ENCODE measurements at regions not wholly inside any gene's neighbourhood (a gene's known extent, or its start where the extent isn't known, plus 50 kb on each side); places are given as distances from the start of the nearest gene placed in this dataset.
"Not testable (repeated sequence)": the region's sequence is repeated elsewhere in the genome, so short reads cannot be mapped to it uniquely, and the experiment has no call there.

GRCh38 chr12:74339211-74339610 is 198.4 kb upstream of the ATXN7L3B start:
- Mint-ChIP-seq H3K4me1 (no peaks in the 10 kb centered on the region), H3K27ac (no peak overlapping the region), H3K4me3 (no peak overlapping the region), H3K36me3 (no peaks in the 10 kb centered on the region), H3K9me3 (no peaks in the 10 kb centered on the region), H3K27me3 (peaks cover 0 to 3% (median 0%) of the 10 kb centered on the region in 3 donors)
- DNase-seq (no peak), ATAC-seq (ENCODE audit: low read depth in 2 of 2) (no peak)

DNA sequence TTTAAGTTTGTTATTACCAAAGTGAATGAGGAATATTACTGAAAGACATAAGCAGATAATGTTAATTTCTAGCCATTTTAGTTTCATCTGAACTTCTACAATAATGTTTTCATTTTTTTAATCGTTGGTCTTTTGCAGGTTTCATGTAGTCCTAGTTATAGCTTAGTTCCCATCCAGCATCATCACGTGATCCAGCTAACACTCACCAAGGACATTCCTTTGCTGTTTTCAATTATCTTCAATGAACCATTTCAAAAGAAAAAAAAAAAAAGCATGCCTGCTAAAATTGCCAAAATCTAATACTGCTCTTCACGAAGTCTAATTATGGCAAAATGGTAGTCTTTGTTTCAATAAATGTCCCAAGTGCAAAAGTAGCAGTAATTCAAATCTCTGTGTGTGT is 187.7 kb upstream of the ATXN7L3B start:
- H3K27ac Mint-ChIP-seq: no peak overlapping the region
- no peak overlapping the region for H3K4me3 Mint-ChIP-seq
- DNase-seq (no peak), ATAC-seq (ENCODE audit: low read depth in 2 of 2) (no peak)
- H3K4me1 Mint-ChIP-seq: no peaks in the 10 kb centered on the region
- no peaks in the 10 kb centered on the region for H3K27me3 Mint-ChIP-seq
- H3K9me3 Mint-ChIP-seq: peaks cover 0 to 2% (median 0%) of the 10 kb centered on the region in 7 donors
- H3K36me3 Mint-ChIP-seq: no peaks in the 10 kb centered on the region

GRCh38 chr12:74365178-74365964 is 172.3 kb upstream of the ATXN7L3B start:
- no peaks in the 10 kb centered on the region for H3K9me3 Mint-ChIP-seq
- H3K36me3 Mint-ChIP-seq: no peaks in the 10 kb centered on the region
- H3K27me3 Mint-ChIP-seq: peaks cover 0 to 3% (median 0%) of the 10 kb centered on the region in 3 donors
- H3K4me1 Mint-ChIP-seq: no peaks in the 10 kb centered on the region
- peak overlapping the region in 1 of 6 donors; percentile 48 for H3K27ac Mint-ChIP-seq
- ATAC-seq (ENCODE audit: low read depth in 2 of 2) (no peak), DNase-seq (no peak)
- no peak overlapping the region for H3K4me3 Mint-ChIP-seq

DNA sequence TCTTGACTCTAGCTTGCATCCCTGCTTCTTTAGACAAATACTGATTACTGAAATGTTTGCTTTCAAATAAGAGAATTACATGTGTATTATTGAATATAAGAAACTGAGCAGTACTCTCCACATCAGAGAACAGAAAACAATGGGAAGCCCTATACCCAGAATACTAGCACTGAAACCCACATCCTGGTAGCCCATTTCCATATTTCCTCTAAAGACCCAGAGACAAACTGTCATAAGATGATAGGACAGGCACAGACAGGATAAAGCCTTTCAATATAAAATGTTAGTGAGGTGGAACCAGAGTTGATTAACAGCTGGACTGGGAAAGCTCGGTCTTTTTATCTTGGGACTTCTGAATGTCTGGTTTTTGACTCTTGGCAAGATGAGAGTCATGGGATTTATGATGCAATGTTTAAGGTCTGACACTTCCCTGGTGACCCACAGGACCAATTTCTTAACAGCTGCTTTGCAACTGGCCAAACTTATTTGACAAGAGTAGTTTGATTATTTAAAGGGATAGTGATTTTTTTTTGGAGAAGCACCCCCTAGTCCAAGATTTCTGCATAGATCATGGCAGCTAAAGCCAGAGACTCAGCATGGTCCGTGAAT is 166.9 kb upstream of the ATXN7L3B start:
- H3K4me3 Mint-ChIP-seq: no peak overlapping the region
- no peaks in the 10 kb centered on the region for H3K36me3 Mint-ChIP-seq
- no peaks in the 10 kb centered on the region for H3K9me3 Mint-ChIP-seq
- no peaks in the 10 kb centered on the region for H3K27me3 Mint-ChIP-seq
- ATAC-seq (ENCODE audit: low read depth in 2 of 2): no peak
- no peaks in the 10 kb centered on the region for H3K4me1 Mint-ChIP-seq
- H3K27ac Mint-ChIP-seq: no peak overlapping the region
- no peak for DNase-seq

- H3K4me1 Mint-ChIP-seq: no peaks in the 10 kb centered on the region
- no peaks in the 10 kb centered on the region for H3K36me3 Mint-ChIP-seq
- no peak overlapping the region for H3K4me3 Mint-ChIP-seq
- DNase-seq (no peak), ATAC-seq (ENCODE audit: low read depth in 2 of 2) (no peak)
- H3K9me3 Mint-ChIP-seq: peaks cover 0 to 1% (median 0%) of the 10 kb centered on the region in 7 donors
- H3K27ac Mint-ChIP-seq: no peak overlapping the region
- H3K27me3 Mint-ChIP-seq: no peaks in the 10 kb centered on the region
These were observed 158.5 kb upstream of the ATXN7L3B start for GRCh38 chr12:74379114-74379513.

DNA sequence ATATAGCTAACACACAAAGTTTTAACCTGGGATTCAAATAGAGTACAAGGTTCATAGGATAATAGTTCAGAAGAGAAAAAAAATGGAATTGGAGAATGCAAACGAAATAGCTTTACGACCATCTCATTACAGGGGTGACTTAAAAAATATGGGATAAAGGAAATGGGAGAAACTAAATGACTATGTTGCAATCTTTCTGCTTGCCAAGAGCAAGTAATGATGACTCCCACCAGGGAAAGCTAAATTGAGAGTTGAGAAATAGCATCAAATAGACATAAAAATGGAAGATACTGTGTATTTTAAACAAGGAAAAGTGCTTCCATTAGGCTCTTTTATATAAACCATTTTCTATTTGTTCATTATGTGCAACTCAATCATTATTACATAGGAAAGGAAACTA is 155.7 kb upstream of the ATXN7L3B start:
- no peaks in the 10 kb centered on the region for H3K4me1 Mint-ChIP-seq
- no peak overlapping the region for H3K4me3 Mint-ChIP-seq
- no peak for ATAC-seq (ENCODE audit: low read depth in 2 of 2)
- no peak for DNase-seq
- peaks cover 0 to 6% (median 2%) of the 10 kb centered on the region in 7 donors for H3K9me3 Mint-ChIP-seq
- H3K27me3 Mint-ChIP-seq: no peaks in the 10 kb centered on the region
- no peaks in the 10 kb centered on the region for H3K36me3 Mint-ChIP-seq
- H3K27ac Mint-ChIP-seq: no peak overlapping the region

DNA sequence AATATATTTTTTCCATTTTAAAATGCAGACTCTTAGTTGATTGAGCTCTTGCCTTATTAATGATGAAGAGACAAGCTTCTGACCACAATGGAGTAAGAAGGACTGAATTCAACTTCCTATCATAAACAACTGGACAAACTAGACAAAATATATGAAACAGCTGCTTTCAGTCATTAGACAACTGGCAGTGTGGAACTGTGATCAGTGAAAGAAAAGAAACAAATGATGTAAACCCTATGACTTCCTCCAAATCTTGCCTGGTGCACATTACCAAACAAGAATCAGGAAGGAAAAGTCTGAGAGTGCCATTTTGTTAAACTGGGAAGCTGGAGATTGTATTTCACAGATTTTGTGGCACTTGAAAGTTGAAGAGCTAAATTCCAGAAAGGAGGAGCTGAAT is 154.7 kb upstream of the ATXN7L3B start:
- Mint-ChIP-seq H3K4me3 (no peak overlapping the region), H3K27me3 (no peaks in the 10 kb centered on the region), H3K36me3 (no peaks in the 10 kb centered on the region), H3K4me1 (no peaks in the 10 kb centered on the region), H3K9me3 (peaks cover 0 to 10% (median 6%) of the 10 kb centered on the region in 7 donors), H3K27ac (no peak overlapping the region)
- DNase-seq (no peak), ATAC-seq (ENCODE audit: low read depth in 2 of 2) (no peak)

- Mint-ChIP-seq H3K27me3 (no peaks in the 10 kb centered on the region), H3K4me1 (no peaks in the 10 kb centered on the region), H3K27ac (no peak overlapping the region), H3K36me3 (no peaks in the 10 kb centered on the region), H3K4me3 (no peak overlapping the region), H3K9me3 (peaks cover 5 to 17% (median 8%) of the 10 kb centered on the region in 7 donors)
- DNase-seq (no peak), ATAC-seq (ENCODE audit: low read depth in 2 of 2) (no peak)
These were observed 146.4 kb upstream of the ATXN7L3B start for GRCh38 chr12:74391283-74391682.

DNA sequence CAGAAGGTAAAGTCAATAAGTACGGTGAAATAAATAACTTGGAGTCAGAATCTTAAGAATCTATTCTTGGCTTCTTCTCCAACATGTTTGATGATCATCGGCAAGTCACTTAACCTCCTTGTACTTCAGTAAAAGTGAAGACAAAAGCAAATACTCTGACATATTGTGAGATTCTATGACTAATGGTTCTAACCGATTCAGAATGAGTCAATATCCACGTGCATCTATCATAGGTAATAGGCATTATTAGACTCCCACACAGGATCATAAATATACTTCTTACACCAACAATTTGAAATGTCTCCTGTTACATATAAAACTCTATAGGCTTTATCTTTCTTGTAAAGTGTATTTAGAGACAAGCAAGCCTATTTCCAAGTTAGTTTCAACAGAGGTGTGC is 144.4 kb upstream of the ATXN7L3B start:
- Mint-ChIP-seq H3K27ac (no peak overlapping the region), H3K4me1 (no peaks in the 10 kb centered on the region), H3K9me3 (peaks cover 0 to 7% (median 4%) of the 10 kb centered on the region in 7 donors), H3K4me3 (no peak overlapping the region), H3K27me3 (no peaks in the 10 kb centered on the region), H3K36me3 (no peaks in the 10 kb centered on the region)
- DNase-seq: no peak
- ATAC-seq (ENCODE audit: low read depth in 2 of 2): no peak

GRCh38 chr12:74394647-74395046 is 143.0 kb upstream of the ATXN7L3B start:
- DNase-seq (no peak), ATAC-seq (ENCODE audit: low read depth in 2 of 2) (no peak)
- H3K4me3 Mint-ChIP-seq: no peak overlapping the region
- H3K36me3 Mint-ChIP-seq: no peaks in the 10 kb centered on the region
- H3K27ac Mint-ChIP-seq: no peak overlapping the region
- no peaks in the 10 kb centered on the region for H3K4me1 Mint-ChIP-seq
- H3K27me3 Mint-ChIP-seq: no peaks in the 10 kb centered on the region
- peaks cover 0 to 7% (median 3%) of the 10 kb centered on the region in 7 donors for H3K9me3 Mint-ChIP-seq

DNA sequence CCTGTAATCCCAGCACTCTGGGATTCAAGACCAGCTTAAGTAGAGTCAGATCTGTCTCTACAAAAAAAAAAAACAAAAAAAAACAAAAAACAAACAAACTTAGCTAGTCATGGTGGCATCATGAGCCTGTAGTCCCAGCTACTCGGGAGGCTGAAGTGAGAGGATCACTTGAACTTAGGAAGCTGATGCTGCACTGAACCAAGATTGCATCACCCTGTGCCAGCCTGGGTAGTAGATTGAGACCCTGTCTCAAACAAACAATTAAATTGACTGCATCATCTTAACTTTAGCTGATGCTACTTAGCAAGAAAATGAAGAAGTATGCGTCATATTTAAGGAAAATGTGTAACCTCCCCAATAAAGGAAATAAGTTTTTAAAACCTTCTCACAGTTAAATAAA is 136.6 kb upstream of the ATXN7L3B start:
- H3K27me3 Mint-ChIP-seq: no peaks in the 10 kb centered on the region
- no peak for ATAC-seq (ENCODE audit: low read depth in 2 of 2)
- no peak overlapping the region for H3K4me3 Mint-ChIP-seq
- no peaks in the 10 kb centered on the region for H3K4me1 Mint-ChIP-seq
- no peak for DNase-seq
- H3K27ac Mint-ChIP-seq: no peak overlapping the region
- H3K36me3 Mint-ChIP-seq: no peaks in the 10 kb centered on the region
- H3K9me3 Mint-ChIP-seq: no peaks in the 10 kb centered on the region

DNA sequence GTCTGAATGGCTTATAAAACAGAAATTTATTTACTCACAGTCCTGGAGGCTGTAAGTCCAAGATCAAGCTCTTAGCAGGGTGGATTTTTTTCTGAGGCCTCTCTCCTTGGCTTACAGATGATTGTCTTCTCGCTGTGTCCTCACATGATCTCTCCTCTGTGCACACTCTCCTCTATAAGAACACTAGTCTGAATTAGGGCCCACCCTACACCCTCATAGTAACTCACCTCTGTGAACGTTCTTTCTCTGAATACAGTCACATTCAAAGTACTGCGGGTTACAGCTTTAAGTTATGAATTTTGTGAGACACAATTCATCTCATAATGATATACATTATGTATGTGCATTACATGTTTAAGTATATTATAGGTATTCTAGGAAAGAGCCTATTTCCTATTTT is 135.7 kb upstream of the ATXN7L3B start:
- Mint-ChIP-seq H3K9me3 (no peaks in the 10 kb centered on the region), H3K27me3 (no peaks in the 10 kb centered on the region), H3K4me1 (no peaks in the 10 kb centered on the region), H3K4me3 (no peak overlapping the region), H3K36me3 (no peaks in the 10 kb centered on the region), H3K27ac (peak overlapping the region in 1 of 6 donors; percentile 11)
- ATAC-seq (ENCODE audit: low read depth in 2 of 2) (no peak), DNase-seq (no peak)

DNA sequence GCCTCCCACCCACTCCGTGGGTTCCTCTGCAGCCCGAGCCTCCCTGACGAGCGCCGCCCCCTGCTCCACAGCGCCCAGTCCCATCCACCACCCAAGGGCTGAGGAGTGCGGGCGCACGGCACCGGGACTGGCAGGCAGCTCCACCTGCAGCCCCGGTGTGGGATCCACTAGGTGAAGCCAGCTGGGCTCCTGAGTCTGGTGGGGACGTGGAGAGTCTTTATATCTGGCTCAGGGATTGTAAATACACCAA is 134.5 kb upstream of the ATXN7L3B start:
- not testable (repeated sequence) for H3K4me1 Mint-ChIP-seq; H3K36me3 Mint-ChIP-seq; DNase-seq; ATAC-seq (ENCODE audit: low read depth in 2 of 2); H3K27me3 Mint-ChIP-seq; H3K9me3 Mint-ChIP-seq; H3K4me3 Mint-ChIP-seq; H3K27ac Mint-ChIP-seq

DNA sequence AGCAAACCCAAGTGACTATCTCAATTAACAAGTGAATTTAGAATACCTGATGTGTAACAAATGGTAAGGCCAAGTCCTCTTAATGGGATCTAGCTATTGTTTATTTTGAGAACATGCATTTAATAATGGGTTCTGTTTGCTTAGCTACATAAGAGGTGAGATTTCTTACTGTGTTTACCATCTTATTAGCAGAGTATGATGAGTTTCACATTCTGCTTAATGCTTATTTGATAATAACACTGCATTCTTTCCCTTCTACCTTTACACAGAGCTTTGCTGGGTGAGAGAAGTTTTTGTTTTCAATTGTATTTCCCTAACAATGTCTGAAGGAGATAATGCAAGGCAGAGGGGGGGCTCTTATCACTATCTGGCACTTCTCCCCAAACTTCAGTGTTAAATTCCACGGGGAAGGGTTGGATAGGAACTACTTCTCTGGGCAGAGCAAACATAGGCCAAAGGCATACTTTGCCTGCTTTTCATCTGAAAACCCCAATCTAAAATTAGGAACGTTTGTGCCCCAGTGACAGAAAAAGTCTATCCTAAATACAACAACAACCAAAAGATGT is 129.0 kb upstream of the ATXN7L3B start:
- Mint-ChIP-seq H3K27ac (no peak overlapping the region), H3K36me3 (no peaks in the 10 kb centered on the region), H3K4me3 (no peak overlapping the region), H3K9me3 (peaks cover 0 to 2% (median 0%) of the 10 kb centered on the region in 7 donors), H3K4me1 (no peaks in the 10 kb centered on the region), H3K27me3 (peaks cover 0 to 5% (median 0%) of the 10 kb centered on the region in 3 donors)
- DNase-seq (no peak), ATAC-seq (ENCODE audit: low read depth in 2 of 2) (no peak)
